GM23248 (cell line): ENCODE measurements at regions not wholly inside any gene's neighbourhood (a gene's known extent, or its start where the extent isn't known, plus 50 kb on each side); places are given as distances from the start of the nearest gene placed in this dataset.

Experiments
- DNase-seq: peaks from one replicate; pipeline ENCODE4 v3.0.0-alpha.2; 2015
- H2AFZ ChIP-seq: fragments of 200-600 bp; sonication (generic); 2 replicates; pipeline ENCODE4 v1.6.1; 2016; ENCODE audit warnings: antibody characterized with exemption
- H3F3A ChIP-seq: fragments of 200-600 bp; sonication (generic); 2 replicates; pipeline ENCODE4 v1.6.1; 2016; ENCODE audit warnings: mild to moderate bottlenecking, antibody characterized with exemption, mixed run types; ENCODE audit not compliant: insufficient read depth
- H3K27ac ChIP-seq: fragments of 200-600 bp; sonication (generic); 2 replicates; pipeline ENCODE4 v1.5.1; 2016; ENCODE audit warnings: mild to moderate bottlenecking
- H3K27me3 ChIP-seq: fragments of 200-600 bp; sonication (generic); replicated peaks from 2 replicates; pipeline ENCODE4 v1.6.1; 2016; ENCODE audit warnings: mild to moderate bottlenecking; ENCODE audit not compliant: insufficient read depth
- H3K36me3 ChIP-seq: fragments of 200-600 bp; sonication (generic); 2 replicates; pipeline ENCODE4 v1.6.1; 2016; ENCODE audit warnings: low read depth, mild to moderate bottlenecking
- H3K4me1 ChIP-seq: fragments of 200-600 bp; sonication (generic); 2 replicates; pipeline ENCODE4 v1.6.1; 2016; ENCODE audit warnings: mild to moderate bottlenecking; ENCODE audit not compliant: insufficient read depth
- H3K4me2 ChIP-seq: fragments of 200-600 bp; sonication (generic); one replicate; pipeline ENCODE4 v1.6.1; 2016; ENCODE audit warnings: mild to moderate bottlenecking; ENCODE audit not compliant: unreplicated experiment
- H3K4me3 ChIP-seq: fragments of 200-600 bp; sonication (generic); 2 replicates; pipeline ENCODE4 v1.5.1; 2016; ENCODE audit warnings: mild to moderate bottlenecking
- H3K79me2 ChIP-seq: fragments of 200-600 bp; sonication (generic); 2 replicates; pipeline ENCODE4 v1.6.1; 2016; ENCODE audit warnings: mild to moderate bottlenecking; ENCODE audit not compliant: insufficient read depth
- H3K9ac ChIP-seq: fragments of 200-600 bp; sonication (generic); 2 replicates; pipeline ENCODE4 v1.6.1; 2016; ENCODE audit warnings: mild to moderate bottlenecking
- H3K9me2 ChIP-seq: fragments of 200-600 bp; sonication (generic); 2 replicates; pipeline ENCODE4 v1.6.1; 2016; ENCODE audit warnings: mixed run types, mild to moderate bottlenecking, moderate library complexity; ENCODE audit not compliant: insufficient read depth
- H3K9me3 ChIP-seq: fragments of 200-600 bp; sonication (generic); one replicate; pipeline ENCODE4 v1.6.1; 2017; ENCODE audit warnings: low read depth
- H4K20me1 ChIP-seq: fragments of 200-600 bp; sonication (generic); 2 replicates; pipeline ENCODE4 v1.6.0; 2016; ENCODE audit not compliant: insufficient read depth
- EZH2 ChIP-seq: fragments of 200-600 bp; sonication (generic); IDR thresholded peaks from 2 replicates; pipeline ENCODE4 v1.6.1; 2018; ENCODE audit warnings: antibody characterized with exemption, mild to moderate bottlenecking; ENCODE audit not compliant: insufficient read depth, poor library complexity, severe bottlenecking
- EZH2phosphoT487 ChIP-seq: fragments of 200-600 bp; sonication (generic); IDR thresholded peaks from 2 replicates; pipeline ENCODE4 v1.6.1; 2018; ENCODE audit warnings: antibody characterized with exemption, moderate library complexity, mild to moderate bottlenecking, low read depth; ENCODE audit not compliant: insufficient read depth
- WGBS, 2 experiments: methylation state at CpG; one replicate each; pipeline ENCODE4 v1.1.6; 2015 to 2017; ENCODE audit warnings: low lambda C conversion rate in 2 of 2, low coverage in 1 of 2; ENCODE audit errors: missing lambda C conversion rate in 2 of 2; 5-methylcytosine and 5-hydroxymethylcytosine counted together
- in situ Hi-C: fragments of 300-500 bp; cut with MboI; formaldehyde crosslinking; loops from 2 replicates; pipeline ENCODE4 v1.15.0; 2020

DNA sequence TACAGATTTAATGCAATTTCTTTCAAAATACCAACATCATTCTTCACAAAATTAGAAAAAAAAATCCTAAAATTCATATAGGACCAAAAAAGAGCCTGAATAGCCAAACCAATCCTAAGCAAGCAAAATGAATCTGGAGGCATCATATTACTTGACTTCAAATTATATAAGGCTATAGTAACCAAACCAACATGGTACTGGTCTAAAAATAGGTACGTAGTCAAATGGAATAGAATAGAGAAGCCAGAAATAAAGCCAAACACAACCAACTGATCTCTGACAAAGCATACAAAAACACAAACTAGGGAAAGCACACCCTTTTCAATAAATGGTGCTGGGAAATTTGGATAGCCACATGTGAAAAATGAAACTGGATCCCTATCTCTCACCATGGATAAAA is 112.3 kb upstream of the TSPAN2 start:
- Histone ChIP-seq H3K4me3 (no peak overlapping the region), H3F3A (no peaks in the 10 kb centered on the region), H3K27ac (no peak overlapping the region), H4K20me1 (no peaks in the 10 kb centered on the region), H3K27me3 (no peaks in the 10 kb centered on the region), H3K4me2 (no peak overlapping the region), H3K9ac (no peak overlapping the region), H3K36me3 (no peaks in the 10 kb centered on the region), H3K79me2 (no peaks in the 10 kb centered on the region), H3K9me3 (no peaks in the 10 kb centered on the region), H3K9me2 (no peaks in the 10 kb centered on the region), H2AFZ (no peak overlapping the region), H3K4me1 (peaks cover 13% of the 10 kb centered on the region)
- in situ Hi-C loops, result no loop called here
- no peak for TF ChIP-seq EZH2
- TF ChIP-seq EZH2phosphoT487, result no peak
- 97 to 100% methylated on average over 1 of the region's 1 CpG for WGBS, 2 experiments
- no peak for DNase-seq

GRCh38 chr1:115199416-115200132 is 110.3 kb upstream of the TSPAN2 start:
- no peak overlapping the region for H3K4me2 ChIP-seq
- H3K36me3 ChIP-seq, result no peaks in the 10 kb centered on the region
- H4K20me1 ChIP-seq, result no peaks in the 10 kb centered on the region
- no peaks in the 10 kb centered on the region for H3K9me3 ChIP-seq
- H2AFZ ChIP-seq, result no peak overlapping the region
- peaks cover 13% of the 10 kb centered on the region for H3K4me1 ChIP-seq
- H3K4me3 ChIP-seq, result no peak overlapping the region
- 87 to 88% methylated on average over 5 of the region's 5 CpGs for WGBS, 2 experiments
- no peaks in the 10 kb centered on the region for H3K79me2 ChIP-seq
- H3K27me3 ChIP-seq, result no peaks in the 10 kb centered on the region
- H3K27ac ChIP-seq, result no peak overlapping the region
- no peak overlapping the region for H3K9ac ChIP-seq
- in situ Hi-C loops, result no loop called here
- no peaks in the 10 kb centered on the region for H3K9me2 ChIP-seq
- no peaks in the 10 kb centered on the region for H3F3A ChIP-seq
- no peak for DNase-seq
- TF ChIP-seq EZH2, result no peak
- no peak for TF ChIP-seq EZH2phosphoT487

DNA sequence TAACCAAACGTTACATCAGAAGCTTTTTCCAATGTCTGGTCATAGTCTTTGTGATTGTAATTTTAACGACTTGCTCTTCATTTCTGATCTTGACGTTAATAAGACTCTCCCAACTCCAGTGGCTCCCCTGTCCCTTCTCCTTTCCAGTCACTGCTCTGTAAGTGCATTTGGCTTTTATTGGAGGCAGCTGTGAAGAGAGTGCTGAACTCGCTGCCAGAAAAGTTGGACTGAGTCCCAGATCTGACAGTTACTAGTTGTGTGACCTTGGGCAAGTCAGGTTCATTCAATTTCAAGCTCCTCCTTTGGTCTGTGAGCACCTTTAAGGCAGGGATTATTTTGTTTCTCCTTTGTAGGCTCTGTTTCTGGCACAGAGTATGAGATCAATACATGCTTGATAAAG is 109.6 kb upstream of the TSPAN2 start:
- Histone ChIP-seq H3K79me2 (no peaks in the 10 kb centered on the region), H3K4me2 (no peak overlapping the region), H3K4me3 (no peak overlapping the region), H3F3A (no peaks in the 10 kb centered on the region), H3K4me1 (peaks cover 13% of the 10 kb centered on the region), H3K27me3 (no peaks in the 10 kb centered on the region), H3K9me3 (no peaks in the 10 kb centered on the region), H4K20me1 (no peaks in the 10 kb centered on the region), H2AFZ (no peak overlapping the region; the same call in 1 of the 2 replicates), H3K9ac (no peak overlapping the region), H3K36me3 (no peaks in the 10 kb centered on the region), H3K9me2 (no peaks in the 10 kb centered on the region), H3K27ac (no peak overlapping the region)
- in situ Hi-C loops, result no loop called here
- WGBS, 2 experiments, result 13 to 14% methylated on average over 4 of the region's 4 CpGs
- no peak for TF ChIP-seq EZH2
- no peak for TF ChIP-seq EZH2phosphoT487
- peak; percentile 55 for DNase-seq

GRCh38 chr1:115196296-115196695 is 107.0 kb upstream of the TSPAN2 start:
- Histone ChIP-seq H3K4me3 (no peak overlapping the region), H3K4me1 (peaks cover 23% of the 10 kb centered on the region), H3K79me2 (no peaks in the 10 kb centered on the region), H3K36me3 (no peaks in the 10 kb centered on the region), H3K9ac (no peak overlapping the region), H4K20me1 (no peaks in the 10 kb centered on the region), H2AFZ (no peak overlapping the region), H3F3A (peaks cover 5% of the 10 kb centered on the region), H3K9me3 (no peaks in the 10 kb centered on the region), H3K9me2 (no peaks in the 10 kb centered on the region), H3K27me3 (no peaks in the 10 kb centered on the region), H3K27ac (no peak overlapping the region), H3K4me2 (no peak overlapping the region)
- WGBS, 2 experiments, result 84 to 96% methylated on average over 1 of the region's 1 CpG
- no peak for DNase-seq
- TF ChIP-seq EZH2 (no peak), EZH2phosphoT487 (no peak)
- in situ Hi-C loops, result no loop called here
